Thyroid gland (tissue), 4 donors: ENCODE measurements at regions not wholly inside any gene's neighbourhood (a gene's known extent, or its start where the extent isn't known, plus 50 kb on each side); places are given as distances from the start of the nearest gene placed in this dataset.

Experiments
- POLR2A ChIP-seq, 2 donors: fragments of 450-650 bp; IDR thresholded peaks; one replicate each; pipeline ENCODE4 v1.6.1; 2017; ENCODE audit warnings: antibody characterized with exemption in 2 of 2, mild to moderate bottlenecking in 2 of 2, moderate library complexity in 1 of 2
- TF ChIP-seq, protein P1 (sequence below), 6 experiments: fragments of 200-600 bp in 3 of 6; fragments of 450-650 bp in 3 of 6; sonication (generic) in 3 of 6; IDR thresholded peaks; one replicate each; pipeline ENCODE4 v1.5.1; 2016 to 2019; ENCODE audit warnings: antibody characterized with exemption in 6 of 6, mild to moderate bottlenecking in 2 of 6, inconsistent platforms in 1 of 6, moderate library complexity in 1 of 6

DNA sequence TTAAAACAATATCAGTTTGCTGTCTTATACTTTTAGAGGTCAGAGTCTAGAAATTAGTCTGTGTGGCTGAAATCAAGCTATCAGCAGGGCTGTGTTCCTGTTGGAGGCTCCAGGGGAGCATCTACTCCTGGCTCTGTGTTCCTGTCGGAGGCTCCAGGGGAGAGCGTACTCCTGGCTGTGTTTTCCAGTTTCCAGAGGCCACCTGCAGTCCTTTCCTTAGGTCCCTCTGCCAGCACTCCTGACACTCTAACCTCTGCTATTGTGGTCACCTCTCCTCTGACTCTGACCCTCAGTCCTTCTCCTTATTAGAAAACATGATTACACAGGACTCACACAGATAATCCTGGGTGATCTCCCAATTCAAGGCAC is 1140.7 kb upstream of the TMEM132C start:
- TF ChIP-seq POLR2A (IDR thresholded peaks at IDR 0.05) = no peak
- TF ChIP-seq, protein P1, sequence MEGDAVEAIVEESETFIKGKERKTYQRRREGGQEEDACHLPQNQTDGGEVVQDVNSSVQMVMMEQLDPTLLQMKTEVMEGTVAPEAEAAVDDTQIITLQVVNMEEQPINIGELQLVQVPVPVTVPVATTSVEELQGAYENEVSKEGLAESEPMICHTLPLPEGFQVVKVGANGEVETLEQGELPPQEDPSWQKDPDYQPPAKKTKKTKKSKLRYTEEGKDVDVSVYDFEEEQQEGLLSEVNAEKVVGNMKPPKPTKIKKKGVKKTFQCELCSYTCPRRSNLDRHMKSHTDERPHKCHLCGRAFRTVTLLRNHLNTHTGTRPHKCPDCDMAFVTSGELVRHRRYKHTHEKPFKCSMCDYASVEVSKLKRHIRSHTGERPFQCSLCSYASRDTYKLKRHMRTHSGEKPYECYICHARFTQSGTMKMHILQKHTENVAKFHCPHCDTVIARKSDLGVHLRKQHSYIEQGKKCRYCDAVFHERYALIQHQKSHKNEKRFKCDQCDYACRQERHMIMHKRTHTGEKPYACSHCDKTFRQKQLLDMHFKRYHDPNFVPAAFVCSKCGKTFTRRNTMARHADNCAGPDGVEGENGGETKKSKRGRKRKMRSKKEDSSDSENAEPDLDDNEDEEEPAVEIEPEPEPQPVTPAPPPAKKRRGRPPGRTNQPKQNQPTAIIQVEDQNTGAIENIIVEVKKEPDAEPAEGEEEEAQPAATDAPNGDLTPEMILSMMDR (IDR thresholded peaks at IDR 0.05) = no peak
